C4-2B (cell line): ENCODE measurements at regions not wholly inside any gene's neighbourhood (a gene's known extent, or its start where the extent isn't known, plus 50 kb on each side); places are given as distances from the start of the nearest gene placed in this dataset.
"Not testable (repeated sequence)": the region's sequence is repeated elsewhere in the genome, so short reads cannot be mapped to it uniquely, and the experiment has no call there.

Experiments used
- ZFX ChIP-seq: fragments of 450-650 bp; IDR thresholded peaks from 2 replicates; pipeline ENCODE4 v1.6.1; 2017
- TF ChIP-seq, protein P1 (sequence below): fragments of 450-650 bp; conservative IDR thresholded peaks from 2 replicates; pipeline ENCODE4 v1.5.1; 2017; ENCODE audit warnings: mild to moderate bottlenecking

GRCh38 chr21:10421199-10421598 lies 100.2 kb upstream of the TPTE start:
- TF ChIP-seq, protein P1, sequence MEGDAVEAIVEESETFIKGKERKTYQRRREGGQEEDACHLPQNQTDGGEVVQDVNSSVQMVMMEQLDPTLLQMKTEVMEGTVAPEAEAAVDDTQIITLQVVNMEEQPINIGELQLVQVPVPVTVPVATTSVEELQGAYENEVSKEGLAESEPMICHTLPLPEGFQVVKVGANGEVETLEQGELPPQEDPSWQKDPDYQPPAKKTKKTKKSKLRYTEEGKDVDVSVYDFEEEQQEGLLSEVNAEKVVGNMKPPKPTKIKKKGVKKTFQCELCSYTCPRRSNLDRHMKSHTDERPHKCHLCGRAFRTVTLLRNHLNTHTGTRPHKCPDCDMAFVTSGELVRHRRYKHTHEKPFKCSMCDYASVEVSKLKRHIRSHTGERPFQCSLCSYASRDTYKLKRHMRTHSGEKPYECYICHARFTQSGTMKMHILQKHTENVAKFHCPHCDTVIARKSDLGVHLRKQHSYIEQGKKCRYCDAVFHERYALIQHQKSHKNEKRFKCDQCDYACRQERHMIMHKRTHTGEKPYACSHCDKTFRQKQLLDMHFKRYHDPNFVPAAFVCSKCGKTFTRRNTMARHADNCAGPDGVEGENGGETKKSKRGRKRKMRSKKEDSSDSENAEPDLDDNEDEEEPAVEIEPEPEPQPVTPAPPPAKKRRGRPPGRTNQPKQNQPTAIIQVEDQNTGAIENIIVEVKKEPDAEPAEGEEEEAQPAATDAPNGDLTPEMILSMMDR = not testable (repeated sequence)
- TF ChIP-seq ZFX = not testable (repeated sequence)
